Heart left ventricle (tissue), 13 donors: ENCODE measurements at regions not wholly inside any gene's neighbourhood (a gene's known extent, or its start where the extent isn't known, plus 50 kb on each side); places are given as distances from the start of the nearest gene placed in this dataset.

ENCODE experiments used
- POLR2A ChIP-seq, 2 donors: fragments of 450-650 bp; IDR thresholded peaks; one replicate each; pipeline ENCODE4 v1.6.1; 2017; ENCODE audit warnings: antibody characterized with exemption in 2 of 2, mild to moderate bottlenecking in 2 of 2, moderate library complexity in 2 of 2
- TF ChIP-seq, protein P1 (sequence below), 12 donors: fragments of 200-600 bp; sonication (generic) in 4 of 12; IDR thresholded peaks; one replicate each; pipeline versions ENCODE4 v1.5.0 to v1.8.0; 2018 to 2022; ENCODE audit warnings: antibody characterized with exemption in 12 of 12, mild to moderate bottlenecking in 5 of 12
- donor health status: ischemic (EF 13 %, LVEDD 7.1; RV severe dilation, severe dysfunction).
- donor health status: DM: no; HTN: yes; CAD: no.
- donor health status: DM: no; HTN: no; CAD: no.
- donor health status: ischemic (EF 25% LVEDD 6.9; RV normal size, moderate dysfunction).
- donor health status: ischemic (EF 25% LVEDD 5.7; RV mildly dilated, moderate dysfunction).
- donor health status: ischemic (EF 35%, LVEDD 5.7; RV mildly dilated, moderate dysfunction).
- donor health status: nonischemic (EF 11% LVEDD 7.7; RV severe dilation, severe dysfunction).
- donor health status: DM: yes; HTN: yes; CAD: no.
- donor health status: PGD.
- donor health status: ischemic (EF 29% LVEDD 5.4; RV normal size, mild dysfunction).
- donor health status: nonischemic (EF 23%, LVEDD 6.1; RV moderate dilation, normal function).

DNA sequence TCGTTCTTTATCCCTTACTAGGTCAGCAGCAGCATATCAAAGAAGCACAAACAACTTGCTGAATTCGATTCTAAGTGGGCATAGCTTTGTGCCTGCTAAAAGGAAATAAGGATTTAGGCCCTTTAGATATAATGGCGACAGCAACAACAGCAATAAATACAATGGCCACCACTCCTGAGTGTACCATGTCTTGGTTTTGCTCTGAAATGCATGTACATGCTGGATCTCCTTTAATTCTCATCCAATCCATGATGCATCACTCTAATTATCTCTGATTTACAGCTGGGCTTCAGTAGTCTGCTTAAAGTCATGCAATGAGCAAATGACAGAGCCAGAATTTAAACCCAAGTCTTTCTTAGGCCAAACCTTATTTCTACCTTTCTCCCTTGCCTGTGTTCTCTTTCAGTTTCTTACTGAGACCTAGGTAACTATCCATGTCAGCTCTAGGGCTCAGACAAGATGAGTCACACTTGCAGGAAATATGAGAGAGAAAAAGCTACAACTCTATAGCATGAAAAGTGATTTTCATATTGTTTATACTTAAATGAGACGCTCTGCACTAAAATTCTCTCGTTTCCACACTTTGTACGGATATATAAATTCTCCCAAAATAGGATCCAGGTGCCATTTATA lies 111.8 kb downstream of the HMHB1 start:
- TF ChIP-seq, protein P1, sequence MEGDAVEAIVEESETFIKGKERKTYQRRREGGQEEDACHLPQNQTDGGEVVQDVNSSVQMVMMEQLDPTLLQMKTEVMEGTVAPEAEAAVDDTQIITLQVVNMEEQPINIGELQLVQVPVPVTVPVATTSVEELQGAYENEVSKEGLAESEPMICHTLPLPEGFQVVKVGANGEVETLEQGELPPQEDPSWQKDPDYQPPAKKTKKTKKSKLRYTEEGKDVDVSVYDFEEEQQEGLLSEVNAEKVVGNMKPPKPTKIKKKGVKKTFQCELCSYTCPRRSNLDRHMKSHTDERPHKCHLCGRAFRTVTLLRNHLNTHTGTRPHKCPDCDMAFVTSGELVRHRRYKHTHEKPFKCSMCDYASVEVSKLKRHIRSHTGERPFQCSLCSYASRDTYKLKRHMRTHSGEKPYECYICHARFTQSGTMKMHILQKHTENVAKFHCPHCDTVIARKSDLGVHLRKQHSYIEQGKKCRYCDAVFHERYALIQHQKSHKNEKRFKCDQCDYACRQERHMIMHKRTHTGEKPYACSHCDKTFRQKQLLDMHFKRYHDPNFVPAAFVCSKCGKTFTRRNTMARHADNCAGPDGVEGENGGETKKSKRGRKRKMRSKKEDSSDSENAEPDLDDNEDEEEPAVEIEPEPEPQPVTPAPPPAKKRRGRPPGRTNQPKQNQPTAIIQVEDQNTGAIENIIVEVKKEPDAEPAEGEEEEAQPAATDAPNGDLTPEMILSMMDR (IDR thresholded peaks at IDR 0.05): no peak
- no peak for TF ChIP-seq POLR2A (IDR thresholded peaks at IDR 0.05)
